HG03064 (cell line): ENCODE measurements at regions not wholly inside any gene's neighbourhood (a gene's known extent, or its start where the extent isn't known, plus 50 kb on each side); places are given as distances from the start of the nearest gene placed in this dataset.
"Not testable (repeated sequence)": the region's sequence is repeated elsewhere in the genome, so short reads cannot be mapped to it uniquely, and the experiment has no call there.

Experiments
- ATAC-seq: cut with Tn5 transposase; IDR thresholded peaks from one replicate; pipeline ENCODE4 v1.9.1; 2021; ENCODE audit warnings: low read depth; ENCODE audit not compliant: unreplicated experiment

DNA sequence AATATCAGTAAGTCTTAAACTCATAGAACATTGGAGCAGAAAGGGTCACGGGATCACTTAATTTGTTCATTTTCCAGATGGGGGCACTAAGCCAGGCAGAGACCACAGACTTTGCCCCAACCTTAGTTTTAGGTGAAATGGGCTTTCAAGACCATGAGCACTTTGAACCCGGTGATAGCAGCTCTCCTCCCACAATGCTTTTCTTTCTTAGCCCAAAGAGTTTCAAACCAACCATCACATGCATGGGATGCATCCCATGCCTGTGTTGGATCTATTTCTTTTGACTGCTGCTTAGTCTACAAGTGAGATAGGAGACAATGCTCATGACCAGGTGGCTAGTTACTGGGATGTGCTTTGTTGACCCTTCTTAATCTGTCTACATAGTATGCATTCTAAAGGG, 240.6 kb downstream of the NUF2 start:
- ATAC-seq, result no peak

- no peak for ATAC-seq
These were observed 243.4 kb downstream of the NUF2 start for GRCh38 chr1:163565166-163565565.

GRCh38 chr1:163570071-163570470, 248.3 kb downstream of the NUF2 start:
- ATAC-seq, result no peak

DNA sequence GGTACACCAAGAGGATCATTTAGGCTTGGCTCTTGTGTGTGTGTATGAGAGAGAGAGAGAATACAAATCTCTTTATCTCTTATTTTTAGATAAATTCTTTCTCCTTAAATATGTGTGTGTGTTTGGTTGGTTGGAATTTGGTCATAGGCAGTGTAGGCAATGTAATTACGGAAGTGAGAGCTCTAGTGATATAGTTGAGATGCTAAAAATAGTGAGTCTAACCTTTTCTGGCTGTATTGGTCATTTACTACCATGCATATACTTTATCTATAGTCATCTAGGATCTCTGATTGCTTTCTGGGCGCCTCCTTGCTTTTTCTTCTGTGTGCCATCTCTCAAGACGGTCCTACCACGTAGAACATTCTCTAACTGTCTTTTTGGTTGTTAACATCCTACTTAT, 250.2 kb downstream of the NUF2 start:
- no peak for ATAC-seq

DNA sequence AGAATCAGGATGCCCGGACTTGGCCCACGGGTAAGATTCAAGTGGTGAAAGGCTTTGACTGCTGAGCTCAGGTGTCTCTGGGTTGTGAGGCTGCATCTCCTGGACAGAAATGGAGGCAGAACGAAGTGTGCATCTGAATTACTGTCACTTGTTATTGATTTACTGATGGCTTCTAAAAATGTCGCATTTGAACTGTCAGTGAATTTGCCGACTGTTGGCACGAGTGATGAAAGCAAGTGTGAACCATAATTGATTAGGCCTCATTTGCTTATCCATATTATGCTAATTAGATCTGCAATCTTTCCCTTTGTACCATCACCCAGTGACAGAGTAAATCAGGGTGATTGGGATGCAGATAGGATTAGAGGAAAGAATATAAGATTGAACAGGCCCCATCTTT, 252.4 kb downstream of the NUF2 start:
- no peak for ATAC-seq

DNA sequence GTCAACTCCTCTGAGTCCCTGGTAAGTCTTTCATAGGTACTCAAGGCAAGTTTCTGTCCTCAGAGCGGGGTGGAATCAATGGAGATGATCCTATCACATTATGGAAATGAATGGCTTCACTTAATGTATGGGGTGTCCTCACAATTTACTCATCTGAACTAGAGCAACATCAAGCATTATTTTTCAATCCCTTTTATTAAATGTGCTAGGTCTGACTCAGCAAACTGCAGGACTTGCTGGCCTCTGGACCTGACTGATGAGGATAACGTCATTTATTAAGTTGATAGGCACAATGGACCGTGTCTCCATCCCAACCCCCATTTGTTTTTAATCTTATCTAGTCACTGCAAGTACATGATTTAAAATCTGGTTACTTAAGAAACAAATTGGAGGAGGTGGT, 259.2 kb downstream of the NUF2 start:
- ATAC-seq, result no peak

- ATAC-seq, result no peak
These were observed 262.0 kb downstream of the NUF2 start for GRCh38 chr1:163583661-163584181.

- no peak for ATAC-seq
These were observed 264.0 kb downstream of the NUF2 start for GRCh38 chr1:163585796-163586195.

DNA sequence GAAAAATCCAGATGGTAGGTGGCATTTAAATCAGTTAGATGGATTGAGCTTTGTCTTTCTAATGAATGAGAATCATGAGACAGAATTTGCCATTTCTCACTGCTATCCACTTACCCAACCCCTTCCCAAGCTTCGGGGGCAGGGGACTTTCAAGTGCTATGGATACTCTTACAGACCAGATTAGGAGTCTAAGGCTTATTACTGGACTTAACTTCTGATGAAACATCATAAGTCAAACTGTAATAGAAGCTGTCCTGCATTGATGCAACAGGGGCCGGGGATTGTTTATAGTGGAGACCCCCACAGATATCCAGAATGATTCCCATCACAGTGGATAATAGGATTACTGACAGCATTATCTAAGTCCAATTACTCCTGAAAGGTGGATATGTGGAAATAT, 267.0 kb downstream of the NUF2 start:
- no peak for ATAC-seq

- ATAC-seq, result no peak
These were observed 268.0 kb downstream of the NUF2 start for GRCh38 chr1:163589735-163590134.

GRCh38 chr1:163591131-163591530, 269.4 kb downstream of the NUF2 start:
- ATAC-seq, result not testable (repeated sequence)

DNA sequence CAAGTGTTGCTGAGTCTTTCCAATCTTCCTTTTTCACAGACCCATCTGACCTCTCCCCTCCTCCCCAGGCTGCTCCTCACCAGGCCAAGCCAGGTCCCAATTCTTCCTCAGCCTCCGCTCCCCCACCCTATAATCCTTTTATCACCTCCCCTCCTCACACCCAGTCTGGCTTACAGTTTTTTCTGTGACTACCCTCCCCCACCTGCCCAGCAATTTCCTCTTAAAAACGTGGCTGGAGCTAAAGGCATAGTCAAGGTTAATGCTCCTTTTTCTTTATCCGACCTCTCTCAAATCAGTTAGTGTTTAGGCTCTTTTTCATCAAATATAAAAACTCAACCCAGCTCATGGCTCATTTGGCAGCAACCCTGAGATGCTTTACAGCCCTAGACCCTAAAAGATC, 270.9 kb downstream of the NUF2 start:
- ATAC-seq, result not testable (repeated sequence)

DNA sequence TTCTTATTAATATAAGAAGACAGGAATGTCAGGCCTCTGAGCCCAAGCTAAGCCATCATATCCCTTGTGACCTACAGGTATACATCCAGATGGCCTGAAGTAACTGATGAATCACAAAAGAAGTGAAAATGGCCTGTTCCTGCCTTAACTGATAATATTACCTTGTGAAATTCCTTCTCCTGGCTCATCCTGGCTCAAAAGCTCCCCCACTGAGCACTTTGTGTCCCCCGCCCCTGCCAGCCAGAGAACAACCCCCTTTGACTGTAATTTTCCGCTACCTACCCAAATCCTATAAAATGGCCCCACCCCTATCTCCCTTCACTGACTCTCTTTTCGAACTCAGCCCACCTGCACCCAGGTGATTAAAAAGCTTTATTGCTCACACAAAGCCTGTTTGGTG, 274.4 kb downstream of the NUF2 start:
- ATAC-seq, result not testable (repeated sequence)

GRCh38 chr1:163596541-163597258, 274.9 kb downstream of the NUF2 start:
- ATAC-seq, result no peak

DNA sequence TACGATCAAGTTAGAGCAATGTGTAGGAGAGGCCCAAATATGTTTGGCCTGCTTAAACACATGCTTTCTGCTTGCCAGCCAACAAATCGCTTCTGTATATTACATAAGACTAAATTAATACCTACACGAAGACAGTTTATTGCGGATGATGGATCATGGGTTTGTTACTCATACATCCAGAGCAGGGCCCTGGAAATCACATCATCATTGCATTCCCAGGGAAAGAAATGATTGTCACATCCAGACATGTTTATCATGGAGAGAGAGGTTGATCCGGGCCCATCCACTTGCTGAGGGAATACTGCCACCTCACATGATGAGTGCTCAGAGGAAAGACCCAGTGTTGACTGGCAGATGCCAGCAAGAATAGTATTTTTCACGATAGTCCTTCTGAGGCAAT, 282.6 kb downstream of the NUF2 start:
- no peak for ATAC-seq

DNA sequence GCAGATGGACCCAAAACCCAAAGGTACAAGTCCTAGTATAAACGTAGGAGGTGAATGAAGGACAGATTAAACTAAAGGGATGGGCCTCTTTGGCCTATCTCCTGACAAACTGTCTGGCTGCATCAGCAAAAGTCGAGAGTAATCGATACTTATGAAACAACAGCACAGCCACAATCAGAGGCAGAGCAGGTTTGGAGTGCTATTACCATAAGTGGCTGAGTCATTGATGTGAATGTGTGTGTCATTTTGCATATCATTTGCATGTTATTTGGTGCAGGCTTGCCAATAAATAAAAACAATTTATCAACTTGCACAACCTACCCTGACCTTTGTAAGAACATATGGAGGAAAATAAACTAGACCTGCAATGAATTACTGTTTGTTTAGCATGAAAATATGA, 283.1 kb downstream of the NUF2 start:
- no peak for ATAC-seq

GRCh38 chr1:163608979-163609378, 287.2 kb downstream of the NUF2 start:
- no peak for ATAC-seq

DNA sequence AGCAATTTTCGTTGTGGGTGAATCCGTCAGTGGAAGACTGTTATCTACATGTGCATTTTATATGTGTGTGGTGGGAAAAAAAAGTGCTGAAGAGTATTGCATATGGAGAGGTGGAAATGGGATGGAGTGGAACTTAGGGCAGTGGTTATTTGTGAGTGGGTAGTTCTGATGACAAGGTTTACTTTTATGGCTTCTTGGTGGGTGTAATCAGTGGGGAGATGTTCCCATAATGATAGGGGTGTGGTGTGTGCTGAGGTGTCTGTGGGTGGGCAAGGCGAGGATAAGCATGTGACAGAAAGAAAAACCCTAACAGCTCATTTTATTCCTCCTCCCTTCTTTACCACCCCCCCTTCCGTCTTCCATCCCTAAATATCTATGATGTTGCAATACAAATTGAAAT, 288.1 kb downstream of the NUF2 start:
- ATAC-seq, result no peak

DNA sequence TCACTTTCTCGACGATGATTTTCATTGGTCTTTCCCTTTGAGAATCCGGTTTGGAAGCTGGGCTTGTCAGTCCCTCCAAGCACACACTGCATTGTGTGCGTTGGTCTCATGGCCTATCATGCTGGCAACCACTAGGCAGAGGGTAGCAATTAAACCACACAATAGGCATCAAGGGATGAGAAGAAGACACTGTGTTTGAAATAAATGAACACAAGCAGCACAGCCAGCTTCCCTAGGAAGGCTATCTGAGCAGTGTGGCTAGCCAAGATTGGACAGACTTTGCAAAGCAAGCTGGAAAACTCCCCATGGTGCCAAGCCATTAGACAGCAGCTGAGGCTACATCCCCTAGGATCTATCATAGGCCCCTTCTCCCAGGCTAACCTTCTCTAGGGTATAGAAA, 288.7 kb downstream of the NUF2 start:
- ATAC-seq, result no peak

GRCh38 chr1:163614361-163614760, 292.6 kb downstream of the NUF2 start:
- no peak for ATAC-seq

GRCh38 chr1:163628034-163628773, 306.4 kb downstream of the NUF2 start:
- ATAC-seq, result no peak

GRCh38 chr1:163632269-163632668, 310.5 kb downstream of the NUF2 start:
- no peak for ATAC-seq
